ENCODE measurements at regions not wholly inside any gene's neighbourhood (a gene's known extent, or its start where the extent isn't known, plus 50 kb on each side); places are given as distances from the start of the nearest gene placed in this dataset.

- intact Hi-C loops (cut with DNase I; ENCODE audit: low total_unique reads) = no loop called here
- WGBS, 2 donors = 61 to 68% methylated on average over 9 of the region's 9 CpGs
- no peak overlapping the region for H3K4me3 ChIP-seq (ENCODE audit: low read depth, poor library complexity, severe bottlenecking)
- TF ChIP-seq CTCF (IDR thresholded peaks at IDR 0.05) (no peak), POLR2A (IDR thresholded peaks at IDR 0.05) (no peak)
- DNase-seq (ENCODE audit: low spot score in 2 of 2) = peak in 1 of 2 donors; percentile 73
These were observed 200.5 kb downstream of the ACKR3 start for GRCh38 chr2:236769981-236770671.

- no peak overlapping the region for H3K4me3 ChIP-seq (ENCODE audit: low read depth, poor library complexity, severe bottlenecking)
- TF ChIP-seq POLR2A (IDR thresholded peaks at IDR 0.05) = no peak
- no peak for TF ChIP-seq CTCF (IDR thresholded peaks at IDR 0.05)
- intact Hi-C loops (cut with DNase I; ENCODE audit: low total_unique reads) = no loop called here
- peak in 1 of 2 donors; percentile 74 for DNase-seq (ENCODE audit: low spot score in 2 of 2)
- 78 to 80% methylated on average over 17 of the region's 17 CpGs for WGBS, 2 donors
These were observed 202.7 kb downstream of the ACKR3 start for GRCh38 chr2:236772220-236772837.

- intact Hi-C loops (cut with DNase I; ENCODE audit: low total_unique reads) = no loop called here
- peak in 1 of 2 donors; percentile 34 for DNase-seq (ENCODE audit: low spot score in 2 of 2)
- TF ChIP-seq CTCF (IDR thresholded peaks at IDR 0.05) (no peak), POLR2A (IDR thresholded peaks at IDR 0.05) (no peak)
- no peak overlapping the region for H3K4me3 ChIP-seq (ENCODE audit: low read depth, poor library complexity, severe bottlenecking)
- 90 to 97% methylated on average over 9 of the region's 9 CpGs for WGBS, 2 donors
These were observed 203.6 kb downstream of the ACKR3 start for GRCh38 chr2:236773206-236773605.

GRCh38 chr2:236774171-236774570 lies 204.5 kb downstream of the ACKR3 start:
- no peak overlapping the region for H3K4me3 ChIP-seq (ENCODE audit: low read depth, poor library complexity, severe bottlenecking)
- intact Hi-C loops (cut with DNase I; ENCODE audit: low total_unique reads) = no loop called here
- no peak for TF ChIP-seq POLR2A (IDR thresholded peaks at IDR 0.05)
- no peak for TF ChIP-seq CTCF (IDR thresholded peaks at IDR 0.05)
- 87 to 88% methylated on average over 8 of the region's 9 CpGs for WGBS, 2 donors
- DNase-seq (ENCODE audit: low spot score in 2 of 2) = peak in 1 of 2 donors; percentile 58

- no peak overlapping the region for H3K4me3 ChIP-seq (ENCODE audit: low read depth, poor library complexity, severe bottlenecking)
- no peak for DNase-seq (ENCODE audit: low spot score in 2 of 2)
- no peak for TF ChIP-seq POLR2A (IDR thresholded peaks at IDR 0.05)
- no peak for TF ChIP-seq CTCF (IDR thresholded peaks at IDR 0.05)
- intact Hi-C loops (cut with DNase I; ENCODE audit: low total_unique reads) = no loop called here
- WGBS, 2 donors = 53 to 55% methylated on average over 2 of the region's 2 CpGs
These were observed 205.9 kb downstream of the ACKR3 start for GRCh38 chr2:236775511-236775910.
